Upper lobe of left lung (tissue), 6 donors: ENCODE measurements at regions not wholly inside any gene's neighbourhood (a gene's known extent, or its start where the extent isn't known, plus 50 kb on each side); places are given as distances from the start of the nearest gene placed in this dataset.
A peak's percentile ranks its signal among the peaks of the same experiment; 100 is the strongest.

Experiments
- ATAC-seq, 2 donors: fragments of 200-7000 bp; cut with Tn5 transposase; one replicate each; pipeline ENCODE4 v1.9.1; 2022; ENCODE audit warnings: mild to moderate bottlenecking in 2 of 2, moderate library complexity in 2 of 2; ENCODE audit not compliant: low FRiP score in 2 of 2
- DNase-seq, 2 donors: peaks; one replicate each; pipeline ENCODE4 v3.0.0-alpha.2; 2019 to 2020
- H3K27ac ChIP-seq, 4 donors: fragments of 200-600 bp; sonication (generic); one replicate each; pipeline ENCODE4 v1.5.1; 2016 to 2019
- H3K27me3 ChIP-seq, 4 donors: fragments of 200-600 bp; sonication (generic); one replicate each; pipeline ENCODE4 v1.5.1; 2017 to 2019
- H3K36me3 ChIP-seq, 4 donors: fragments of 200-600 bp; sonication (generic); one replicate each; pipeline ENCODE4 v1.5.1; 2016 to 2019
- H3K4me1 ChIP-seq, 4 donors: fragments of 200-600 bp; sonication (generic); one replicate each; pipeline ENCODE4 v1.5.1; 2018 to 2019
- H3K4me3 ChIP-seq, 4 donors: fragments of 200-600 bp; sonication (generic); one replicate each; pipeline ENCODE4 v1.5.1; 2017 to 2019; ENCODE audit warnings: mild to moderate bottlenecking in 2 of 4, moderate library complexity in 1 of 4
- H3K9me3 ChIP-seq, 4 donors: fragments of 200-600 bp; sonication (generic); one replicate each; pipeline ENCODE4 v1.5.1; 2018 to 2019
- CTCF ChIP-seq, 6 experiments: fragments of 450-650 bp in 4 of 6; fragments of 200-600 bp in 2 of 6; sonication (generic) in 2 of 6; IDR thresholded peaks; one replicate each; pipeline ENCODE4 v1.5.1; 2016 to 2019; ENCODE audit warnings: antibody characterized with exemption in 6 of 6
- EP300 ChIP-seq, 4 donors: sonication (generic); formaldehyde crosslinking; IDR thresholded peaks; one replicate each; pipeline ENCODE4 v1.5.1; 2017; ENCODE audit warnings: antibody characterized with exemption in 4 of 4, control low read depth in 2 of 4
- POLR2A ChIP-seq, 4 donors: fragments of 450-650 bp; IDR thresholded peaks; one replicate each; pipeline ENCODE4 v1.5.1; 2016 to 2017; ENCODE audit warnings: antibody characterized with exemption in 4 of 4, mild to moderate bottlenecking in 2 of 4
- POLR2AphosphoS5 ChIP-seq, 2 donors: sonication (generic); formaldehyde crosslinking; IDR thresholded peaks; one replicate each; pipeline ENCODE4 v1.5.1; 2017; ENCODE audit warnings: antibody characterized with exemption in 2 of 2
- WGBS, 2 donors: methylation state at CpG; one replicate each; pipeline ENCODE4 v1.1.5; 2017 to 2018; 5-methylcytosine and 5-hydroxymethylcytosine counted together
- donor health status: DM: no; HTN: no; CAD: no; lungs with moderate emphysema.
- donor health status: DM: no; HTN: yes; CAD: no; lungs with severe emphysema.

GRCh38 chr12:94874518-94875302 lies 128.8 kb downstream of the NDUFA12 start:
- no peak for TF ChIP-seq CTCF (IDR thresholded peaks at IDR 0.05)
- no peak for TF ChIP-seq EP300 (IDR thresholded peaks at IDR 0.05)
- TF ChIP-seq POLR2AphosphoS5 (IDR thresholded peaks at IDR 0.05), result no peak
- TF ChIP-seq POLR2A (IDR thresholded peaks at IDR 0.05), result no peak
- no peaks in the 10 kb centered on the region for H3K9me3 ChIP-seq
- H3K27me3 ChIP-seq, result peaks cover 0 to 21% (median 12%) of the 10 kb centered on the region in 4 donors
- no peaks in the 10 kb centered on the region for H3K36me3 ChIP-seq
- ATAC-seq, result no peak
- H3K4me3 ChIP-seq, result peak overlapping the region in 3 of 4 donors; percentile 51 to 60 (median 55)
- peaks cover 12 to 33% (median 22%) of the 10 kb centered on the region in 4 donors for H3K4me1 ChIP-seq
- WGBS, 2 donors, result 12 to 20% methylated on average over 20 of the region's 20 CpGs
- H3K27ac ChIP-seq, result no peak overlapping the region
- no peak for DNase-seq

- TF ChIP-seq CTCF (IDR thresholded peaks at IDR 0.05), result peak in 1 of 6 experiments; percentile 3
- TF ChIP-seq POLR2A (IDR thresholded peaks at IDR 0.05), result no peak
- 6 to 8% methylated on average over 30 to 34 of the region's 64 CpGs for WGBS, 2 donors
- peak in 1 of 2 donors; percentile 48 for DNase-seq
- Histone ChIP-seq H3K9me3 (no peaks in the 10 kb centered on the region), H3K27me3 (peaks cover 0 to 21% (median 12%) of the 10 kb centered on the region in 4 donors), H3K27ac (peak overlapping the region in 1 of 4 donors; percentile 50), H3K4me3 (peak overlapping the region; percentile 35 to 60 (median 53)), H3K36me3 (no peaks in the 10 kb centered on the region), H3K4me1 (peaks cover 12 to 33% (median 22%) of the 10 kb centered on the region in 4 donors)
- ATAC-seq, result peak in 1 of 2 donors; percentile 92
Measured at GRCh38 chr12:94873734-94874517, 129.6 kb downstream of the NDUFA12 start.

- H3K4me1 ChIP-seq, result peaks cover 12 to 33% (median 22%) of the 10 kb centered on the region in 4 donors
- 3% methylated on average over 29 of the region's 80 CpGs; no CpG with 5 or more reads in 1 of the 2 donors for WGBS, 2 donors
- no peaks in the 10 kb centered on the region for H3K9me3 ChIP-seq
- TF ChIP-seq POLR2A (IDR thresholded peaks at IDR 0.05) (no peak), POLR2AphosphoS5 (IDR thresholded peaks at IDR 0.05) (no peak), EP300 (IDR thresholded peaks at IDR 0.05) (no peak), CTCF (IDR thresholded peaks at IDR 0.05) (peak in 1 of 6 experiments; percentile 8)
- H3K4me3 ChIP-seq, result peak overlapping the region; percentile 25 to 60 (median 53)
- ATAC-seq, result peak in 1 of 2 donors; percentile 46
- peaks cover 0 to 21% (median 12%) of the 10 kb centered on the region in 4 donors for H3K27me3 ChIP-seq
- H3K27ac ChIP-seq, result peak overlapping the region in 2 of 4 donors; percentile 28 to 50
- DNase-seq, result peak in 1 of 2 donors; percentile 88
- H3K36me3 ChIP-seq, result no peaks in the 10 kb centered on the region
Measured at GRCh38 chr12:94872971-94873733, 130.3 kb downstream of the NDUFA12 start.

GRCh38 chr12:94872671-94872970 lies 130.9 kb downstream of the NDUFA12 start:
- DNase-seq (no peak), ATAC-seq (no peak)
- H3K4me3 ChIP-seq, result peak overlapping the region; percentile 25 to 60 (median 53)
- no peaks in the 10 kb centered on the region for H3K9me3 ChIP-seq
- peak overlapping the region in 2 of 4 donors; percentile 28 to 50 for H3K27ac ChIP-seq
- H3K4me1 ChIP-seq, result peaks cover 12 to 33% (median 22%) of the 10 kb centered on the region in 4 donors
- TF ChIP-seq EP300 (IDR thresholded peaks at IDR 0.05), result no peak
- no peak for TF ChIP-seq POLR2AphosphoS5 (IDR thresholded peaks at IDR 0.05)
- TF ChIP-seq POLR2A (IDR thresholded peaks at IDR 0.05), result no peak
- TF ChIP-seq CTCF (IDR thresholded peaks at IDR 0.05), result no peak
- H3K27me3 ChIP-seq, result peaks cover 0 to 21% (median 12%) of the 10 kb centered on the region in 4 donors
- 24 to 27% methylated on average over 8 of the region's 8 CpGs for WGBS, 2 donors
- H3K36me3 ChIP-seq, result no peaks in the 10 kb centered on the region
